ENCODE measurements at regions not wholly inside any gene's neighbourhood (a gene's known extent, or its start where the extent isn't known, plus 50 kb on each side); places are given as distances from the start of the nearest gene placed in this dataset.

- TF ChIP-seq ZNF512 (CRISPR knock-in tag; IDR thresholded peaks at IDR 0.05; ENCODE audit: borderline replicate concordance) = no peak
- TF ChIP-seq GTF2I (CRISPR knock-in tag; conservative IDR thresholded peaks at IDR 0.05) = no peak
Observed at GRCh38 chr12:108462686-108463085, 52.4 kb upstream of the FICD start (continued).

GRCh38 chr12:108461058-108461660 lies 53.9 kb upstream of the FICD start:
- H3K27ac Mint-ChIP-seq = no peak overlapping the region
- ATAC-seq = no peak
- no peaks in the 10 kb centered on the region for H3K27me3 Mint-ChIP-seq (ENCODE audit: low read depth)
- no peak for DNase-seq (ENCODE audit: low spot score)
- H3K36me3 Mint-ChIP-seq = no peaks in the 10 kb centered on the region
- POLR2A ChIA-PET = no interaction called here
- TF ChIP-seq E2F4 (CRISPR knock-in tag; IDR thresholded peaks at IDR 0.05; ENCODE audit: borderline replicate concordance, low read depth) = no peak
- peaks cover 33% of the 10 kb centered on the region for H3K4me1 Mint-ChIP-seq
- CTCF ChIA-PET = no interaction called here
- H3K9me3 Mint-ChIP-seq = no peaks in the 10 kb centered on the region; the same call in 1 of the 2 replicates
- no peak overlapping the region for H3K4me3 Mint-ChIP-seq

GRCh38 chr12:108459149-108459548 lies 55.9 kb upstream of the FICD start:
- Mint-ChIP-seq H3K36me3 (no peaks in the 10 kb centered on the region), H3K4me1 (peaks cover 35% of the 10 kb centered on the region), H3K27me3 (ENCODE audit: low read depth) (no peaks in the 10 kb centered on the region), H3K27ac (no peak overlapping the region), H3K4me3 (no peak overlapping the region), H3K9me3 (no peaks in the 10 kb centered on the region; the same call in 1 of the 2 replicates)
- no peak for DNase-seq (ENCODE audit: low spot score)
- POLR2A ChIA-PET = no interaction called here
- no peak for ATAC-seq
- no peak for TF ChIP-seq GRHL2 (CRISPR knock-in tag; IDR thresholded peaks at IDR 0.05; ENCODE audit: insufficient replicate concordance, severe bottlenecking)
- TF ChIP-seq FOXP4 (CRISPR knock-in tag; IDR thresholded peaks at IDR 0.05) = no peak
- TF ChIP-seq IRF2 (CRISPR knock-in tag; IDR thresholded peaks at IDR 0.05; ENCODE audit: borderline replicate concordance, low read depth) = no peak
- TF ChIP-seq ZBTB21 (CRISPR knock-in tag; IDR thresholded peaks at IDR 0.05; ENCODE audit: borderline replicate concordance) = no peak
- TF ChIP-seq ZNF532 (CRISPR knock-in tag; IDR thresholded peaks at IDR 0.05; ENCODE audit: borderline replicate concordance) = no peak
- CTCF ChIA-PET = interaction anchor here (0.6 kb wide), 1 partner anchor 219 kb away, joined by 4 read pairs; no protein-coding TSS in a partner anchor

- DNase-seq (ENCODE audit: low spot score) = no peak
- no peak overlapping the region for H3K27ac Mint-ChIP-seq
- no peak overlapping the region for H3K4me3 Mint-ChIP-seq
- H3K4me1 Mint-ChIP-seq = peaks cover 28% of the 10 kb centered on the region
- H3K9me3 Mint-ChIP-seq = no peaks in the 10 kb centered on the region; the same call in 1 of the 2 replicates
- CTCF ChIA-PET = interaction anchor here (0.6 to 1.9 kb wide), 26 partner anchors 9 to 539 kb away, joined by 3 to 17 read pairs (median 4); no protein-coding TSS in a partner anchor
- peak; percentile 67 for ATAC-seq
- no peaks in the 10 kb centered on the region for H3K27me3 Mint-ChIP-seq (ENCODE audit: low read depth)
- POLR2A ChIA-PET = no interaction called here
- H3K36me3 Mint-ChIP-seq = no peaks in the 10 kb centered on the region
- TF ChIP-seq CBFB (CRISPR knock-in tag; IDR thresholded peaks at IDR 0.05; ENCODE audit: low read depth) (no peak), ELF4 (CRISPR knock-in tag; IDR thresholded peaks at IDR 0.05; ENCODE audit: low read depth) (no peak), JUN (CRISPR knock-in tag; IDR thresholded peaks at IDR 0.05) (no peak), ZSCAN18 (CRISPR knock-in tag; IDR thresholded peaks at IDR 0.05) (no peak), AR (CRISPR knock-in tag; IDR thresholded peaks at IDR 0.05) (no peak)
Observed at GRCh38 chr12:108457734-108458361, 57.2 kb upstream of the FICD start.
